Stimulated activated CD8-positive, alpha-beta memory T cell treated with anti-CD3 and anti-CD28 coated beads, Interleukin-15, amount 100 ng/mL, for 48 hours (primary cell): ENCODE measurements at regions not wholly inside any gene's neighbourhood (a gene's known extent, or its start where the extent isn't known, plus 50 kb on each side); places are given as distances from the start of the nearest gene placed in this dataset.

Source experiments
- DNase-seq, 2 donors: peaks; one replicate each; pipeline ENCODE4 v3.0.0-alpha.2; 2020; ENCODE audit warnings: low read depth in 2 of 2

DNA sequence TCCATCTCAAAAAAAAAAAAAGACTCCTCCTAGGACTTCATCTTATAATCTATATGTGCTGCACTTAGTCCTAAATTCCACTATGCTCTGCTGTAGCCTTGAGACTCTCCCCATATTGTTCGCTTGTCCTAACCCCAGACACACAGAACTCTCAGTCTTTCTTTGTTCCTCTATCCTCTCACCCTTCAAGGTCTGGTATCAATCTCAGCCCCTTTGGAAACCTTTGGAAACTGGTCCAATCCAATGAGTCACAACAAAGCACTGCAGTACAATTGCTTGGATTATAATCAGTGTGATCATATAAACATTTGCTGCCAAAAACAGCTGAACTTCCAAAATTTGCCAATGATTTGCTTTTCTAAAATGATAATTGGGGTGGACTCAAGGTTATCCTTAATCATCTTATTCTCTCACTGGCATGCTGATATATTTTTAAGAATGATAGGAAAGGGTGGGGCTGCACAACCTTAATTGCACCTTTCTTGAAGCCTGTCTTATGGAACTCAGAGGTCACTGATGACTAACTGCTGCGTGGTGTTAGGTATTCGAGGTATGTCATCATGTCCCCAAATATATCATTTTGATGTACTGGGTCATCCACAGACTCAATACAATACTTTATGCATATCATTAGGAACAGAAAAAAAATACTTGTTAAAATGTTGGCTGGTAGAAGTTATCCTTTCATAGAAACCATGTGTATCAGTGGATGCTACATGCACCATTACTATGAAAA is 756.7 kb downstream of the NR2F2 start:
- DNase-seq: no peak

DNA sequence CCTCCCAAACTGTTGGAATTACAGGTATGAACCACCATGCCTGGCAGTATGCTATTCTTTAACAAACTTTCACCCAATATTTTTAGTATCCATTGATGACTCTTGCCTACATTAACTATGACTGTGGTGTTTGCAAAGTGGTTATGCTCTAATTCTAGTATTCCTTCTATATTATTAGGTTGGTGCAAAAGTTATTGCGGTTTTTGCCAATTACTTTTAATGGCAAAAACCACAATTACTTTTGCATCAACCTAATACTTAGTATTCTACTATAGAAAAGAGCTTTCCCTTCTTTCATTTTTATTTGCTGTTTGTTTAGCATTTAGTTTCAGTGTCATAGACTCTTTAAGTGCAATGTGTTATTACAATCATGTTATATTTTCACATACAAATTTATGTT is 760.6 kb downstream of the NR2F2 start:
- DNase-seq: no peak

- no peak for DNase-seq
Observed at GRCh38 chr15:97092656-97093055, 762.2 kb downstream of the NR2F2 start.

DNA sequence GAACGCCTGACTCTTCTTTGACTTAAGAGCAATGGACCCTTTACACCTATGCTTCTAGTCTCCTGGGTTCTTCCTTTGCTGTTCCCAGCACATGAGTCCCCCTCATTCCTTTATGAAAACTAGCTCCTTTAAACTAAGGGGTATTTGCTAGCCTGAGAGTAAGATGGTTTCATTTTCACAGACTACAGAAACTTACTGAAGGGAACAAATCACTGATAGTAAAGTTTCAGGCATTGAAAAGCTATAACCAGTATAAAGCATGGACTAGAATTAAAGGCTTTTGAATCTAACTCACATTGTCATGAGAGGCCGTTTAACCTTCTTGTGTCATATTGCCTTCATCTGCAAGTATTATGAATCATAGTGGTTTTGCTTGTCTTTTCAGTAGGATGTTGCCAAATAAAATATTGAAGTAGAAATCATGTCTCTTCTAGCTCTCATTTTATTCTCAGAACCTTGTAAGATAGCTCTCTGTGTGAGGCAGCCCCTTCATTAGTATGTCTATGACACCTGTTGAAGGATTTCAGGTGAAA is 765.9 kb downstream of the NR2F2 start:
- DNase-seq: no peak

GRCh38 chr15:97099040-97099439 is 768.5 kb downstream of the NR2F2 start:
- DNase-seq: no peak

DNA sequence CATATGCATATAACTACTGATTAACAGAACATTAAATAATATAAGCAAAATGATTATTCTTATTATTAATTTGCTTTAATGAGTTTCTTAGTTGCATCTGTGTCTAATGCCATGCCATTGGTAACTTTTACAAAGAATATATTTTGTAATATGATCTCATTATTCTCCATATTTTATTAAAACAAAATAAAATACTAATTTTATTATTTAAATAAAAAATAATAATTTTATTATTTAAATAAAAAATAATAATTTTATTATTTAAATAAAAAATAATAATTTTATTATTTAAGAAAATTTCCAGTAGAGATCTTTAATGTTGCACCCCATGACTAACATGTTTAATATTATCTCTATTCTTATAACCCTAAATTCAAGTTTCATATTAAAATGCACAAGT is 771.1 kb downstream of the NR2F2 start:
- no peak for DNase-seq

- DNase-seq: no peak
Observed at GRCh38 chr15:97114900-97115760, 784.6 kb downstream of the NR2F2 start.

- no peak for DNase-seq
Observed at GRCh38 chr15:97115761-97116070, 785.2 kb downstream of the NR2F2 start.

- DNase-seq: no peak
Observed at GRCh38 chr15:97124790-97125189, 794.3 kb downstream of the NR2F2 start.

DNA sequence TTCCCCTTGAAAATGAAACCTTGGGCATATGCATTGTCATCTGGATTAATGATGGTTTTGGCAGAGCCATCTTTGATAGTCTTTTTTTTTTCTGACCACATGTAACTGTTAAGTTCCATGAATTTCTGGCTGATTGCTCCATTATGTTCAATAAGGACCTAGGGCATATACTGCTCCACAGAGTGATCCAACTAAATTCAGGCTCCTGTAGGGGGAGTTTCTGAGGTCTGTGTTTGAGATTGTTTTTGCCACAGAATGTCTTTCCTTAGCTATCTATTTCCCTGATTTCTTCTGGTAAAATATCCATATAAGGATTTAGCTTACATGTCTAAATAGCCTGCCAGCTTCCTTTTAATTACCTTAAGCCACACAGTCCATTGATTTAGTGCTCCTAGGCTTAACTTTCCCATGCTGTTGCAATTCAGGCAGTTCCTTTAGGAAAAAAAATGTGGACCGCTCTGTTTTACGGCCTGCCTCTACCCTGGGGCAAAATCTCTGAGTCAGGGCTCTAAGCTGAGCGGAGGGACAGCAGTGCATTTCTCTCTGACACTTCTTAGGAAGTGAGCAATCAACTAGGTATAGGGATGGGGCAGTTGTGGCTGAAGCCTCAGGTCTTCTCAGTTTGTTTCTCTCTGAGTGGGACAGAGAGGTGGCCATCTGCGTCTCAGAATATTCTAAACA is 796.2 kb downstream of the NR2F2 start:
- DNase-seq: no peak

DNA sequence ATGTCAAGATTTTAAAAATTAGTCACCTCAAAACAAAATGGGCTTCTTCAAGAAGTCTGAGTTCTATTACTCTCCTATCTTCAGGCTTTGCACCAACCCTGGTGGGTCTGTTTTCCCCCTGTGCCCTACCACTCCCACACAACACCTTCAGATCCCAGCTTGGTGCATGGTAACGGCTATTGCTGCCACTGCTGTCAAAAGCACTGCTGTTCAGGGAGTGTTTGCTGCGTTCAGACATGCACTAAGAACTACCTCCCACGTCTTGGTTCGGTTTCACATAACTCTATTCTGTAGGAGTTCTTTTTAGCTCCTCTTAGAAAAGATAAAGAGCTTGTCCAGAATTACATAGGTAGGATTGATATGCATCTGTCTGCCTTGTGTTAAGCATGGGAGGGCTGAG is 799.2 kb downstream of the NR2F2 start:
- no peak for DNase-seq

- no peak for DNase-seq
Observed at GRCh38 chr15:97140216-97140615, 809.7 kb downstream of the NR2F2 start.

- DNase-seq: no peak
Observed at GRCh38 chr15:97141360-97141759, 810.9 kb downstream of the NR2F2 start.

DNA sequence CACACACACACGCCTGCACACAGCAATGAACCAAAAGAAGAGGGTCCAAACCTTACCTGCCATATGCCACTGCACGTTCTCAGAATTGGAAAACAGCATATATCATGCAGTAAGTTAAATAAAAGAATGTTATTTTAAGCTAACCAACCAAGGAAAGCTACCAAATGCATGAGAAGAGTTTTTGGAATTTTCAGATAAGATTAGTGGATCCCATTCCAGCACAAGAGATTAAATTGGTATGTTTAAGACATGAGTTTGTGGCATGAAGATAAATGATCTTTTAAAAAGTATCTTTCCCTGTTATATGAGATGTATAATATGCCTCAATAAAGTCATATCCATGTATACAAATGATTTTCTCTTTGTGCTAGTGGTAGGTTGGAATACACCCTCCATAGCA is 811.4 kb downstream of the NR2F2 start:
- DNase-seq: no peak

- no peak for DNase-seq
Observed at GRCh38 chr15:97143592-97144376, 813.3 kb downstream of the NR2F2 start.

DNA sequence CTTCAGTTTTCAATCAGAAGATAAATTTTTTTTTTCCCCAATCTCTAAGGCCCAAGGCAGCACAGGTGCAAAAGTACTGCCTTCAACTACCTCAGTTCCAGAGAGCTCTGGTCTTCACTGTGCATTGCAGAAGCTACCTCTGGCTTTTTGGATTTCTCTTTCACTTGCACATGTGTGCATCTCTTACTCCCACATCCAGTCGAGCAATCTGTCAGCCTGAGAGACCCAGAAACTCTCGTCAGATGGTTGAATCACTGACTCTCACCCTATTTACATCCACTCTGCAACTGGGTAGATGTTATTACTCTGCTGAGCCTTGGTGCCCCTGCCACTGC is 813.8 kb downstream of the NR2F2 start:
- no peak for DNase-seq

- DNase-seq: no peak
Observed at GRCh38 chr15:97146929-97147870, 813.3 kb upstream of the ARRDC4 start.

DNA sequence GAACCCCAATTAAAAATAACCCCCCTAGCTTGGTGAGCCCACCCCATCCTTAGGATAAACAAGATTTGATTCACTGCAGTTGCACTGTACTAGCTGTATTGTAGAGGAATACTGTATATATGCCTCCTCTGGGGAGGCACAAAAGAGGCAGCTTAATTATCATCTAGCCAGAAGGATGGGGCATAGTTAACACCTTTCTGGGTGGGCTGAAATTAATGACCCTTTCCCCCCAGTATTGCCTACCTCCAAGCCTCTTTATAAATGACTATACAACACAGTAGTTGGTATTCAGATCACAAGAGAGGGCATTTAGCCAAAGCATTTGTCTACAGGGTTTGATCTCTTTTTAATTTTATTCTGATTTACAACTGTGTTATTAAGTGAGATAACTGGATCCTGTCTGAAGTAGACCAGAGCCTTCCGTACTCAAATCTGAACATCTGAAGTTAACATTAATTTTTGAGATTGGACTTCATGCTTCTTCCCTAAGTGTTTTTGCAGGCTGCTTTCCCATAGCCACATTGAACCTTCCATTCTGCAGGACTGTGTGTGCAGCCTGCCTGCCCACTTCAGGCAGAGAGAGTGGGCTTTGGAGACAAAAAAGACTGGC is 807.0 kb upstream of the ARRDC4 start:
- no peak for DNase-seq

GRCh38 chr15:97156739-97157265 is 803.7 kb upstream of the ARRDC4 start:
- no peak for DNase-seq
